ENCODE measurements at regions not wholly inside any gene's neighbourhood (a gene's known extent, or its start where the extent isn't known, plus 50 kb on each side); places are given as distances from the start of the nearest gene placed in this dataset.
"Not testable (repeated sequence)": the region's sequence is repeated elsewhere in the genome, so short reads cannot be mapped to it uniquely, and the experiment has no call there.

DNA sequence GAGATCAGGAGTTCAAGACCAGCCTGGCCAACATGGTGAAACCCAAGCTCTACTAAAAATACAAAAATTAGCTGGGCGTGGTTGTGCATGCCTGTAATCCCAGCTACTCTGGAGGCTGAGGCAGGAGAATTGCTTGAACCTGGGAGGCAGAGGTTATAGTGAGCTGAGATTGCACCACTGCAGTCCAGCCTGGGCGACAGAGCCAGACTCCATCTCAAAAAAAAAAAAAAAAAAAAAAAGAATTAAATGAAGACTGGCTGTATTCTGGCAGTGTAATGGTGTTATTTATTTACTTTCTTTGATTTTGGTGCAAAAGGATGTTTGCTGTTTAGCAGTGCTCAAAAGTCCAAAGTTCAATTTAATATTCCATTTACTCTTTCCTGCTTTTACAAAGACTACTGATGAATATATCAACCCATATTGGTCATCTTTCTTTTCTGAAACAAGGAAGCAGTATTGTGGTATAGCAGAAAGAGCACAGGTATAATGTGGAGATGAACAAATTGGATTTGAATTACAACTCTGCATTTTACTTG lies 198.4 kb upstream of the AHR start:
- TF ChIP-seq, protein P1, sequence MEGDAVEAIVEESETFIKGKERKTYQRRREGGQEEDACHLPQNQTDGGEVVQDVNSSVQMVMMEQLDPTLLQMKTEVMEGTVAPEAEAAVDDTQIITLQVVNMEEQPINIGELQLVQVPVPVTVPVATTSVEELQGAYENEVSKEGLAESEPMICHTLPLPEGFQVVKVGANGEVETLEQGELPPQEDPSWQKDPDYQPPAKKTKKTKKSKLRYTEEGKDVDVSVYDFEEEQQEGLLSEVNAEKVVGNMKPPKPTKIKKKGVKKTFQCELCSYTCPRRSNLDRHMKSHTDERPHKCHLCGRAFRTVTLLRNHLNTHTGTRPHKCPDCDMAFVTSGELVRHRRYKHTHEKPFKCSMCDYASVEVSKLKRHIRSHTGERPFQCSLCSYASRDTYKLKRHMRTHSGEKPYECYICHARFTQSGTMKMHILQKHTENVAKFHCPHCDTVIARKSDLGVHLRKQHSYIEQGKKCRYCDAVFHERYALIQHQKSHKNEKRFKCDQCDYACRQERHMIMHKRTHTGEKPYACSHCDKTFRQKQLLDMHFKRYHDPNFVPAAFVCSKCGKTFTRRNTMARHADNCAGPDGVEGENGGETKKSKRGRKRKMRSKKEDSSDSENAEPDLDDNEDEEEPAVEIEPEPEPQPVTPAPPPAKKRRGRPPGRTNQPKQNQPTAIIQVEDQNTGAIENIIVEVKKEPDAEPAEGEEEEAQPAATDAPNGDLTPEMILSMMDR (IDR thresholded peaks at IDR 0.05) = not testable (repeated sequence)
- not testable (repeated sequence) for TF ChIP-seq POLR2A (IDR thresholded peaks at IDR 0.05)
